BE2C (cell line): ENCODE measurements at regions not wholly inside any gene's neighbourhood (a gene's known extent, or its start where the extent isn't known, plus 50 kb on each side); places are given as distances from the start of the nearest gene placed in this dataset.

Experiments used
- DNase-seq: peaks from one replicate; pipeline ENCODE4 v3.0.0-alpha.2; 2020
- H3K27me3 ChIP-seq: fragments of 250-450 bp; sonication (Bioruptor Pico); 2 replicates; pipeline ENCODE4 v1.5.1; 2020; ENCODE audit warnings: mild to moderate bottlenecking
- H3K36me3 ChIP-seq: fragments of 250-450 bp; sonication (Bioruptor Pico); 2 replicates; pipeline ENCODE4 v1.5.1; 2020; ENCODE audit warnings: mild to moderate bottlenecking
- H3K4me1 ChIP-seq: fragments of 250-450 bp; sonication (Bioruptor Pico); 2 replicates; pipeline ENCODE4 v1.5.1; 2020
- H3K4me3 ChIP-seq: 2 replicates; pipeline ENCODE4 v1.5.1; 2011; ENCODE audit warnings: low read depth, low read length
- H3K9me3 ChIP-seq: fragments of 250-450 bp; sonication (Bioruptor Pico); 2 replicates; pipeline ENCODE4 v1.5.1; 2020
- CTCF ChIP-seq: IDR thresholded peaks from 2 replicates; pipeline ENCODE4 v1.5.1; 2012; ENCODE audit warnings: mild to moderate bottlenecking, low read depth, low read length

GRCh38 chr11:33638608-33639007 is 62.0 kb downstream of the C11orf91 start:
- TF ChIP-seq CTCF, result no peak
- H3K9me3 ChIP-seq, result no peaks in the 10 kb centered on the region
- no peaks in the 10 kb centered on the region for H3K27me3 ChIP-seq
- DNase-seq, result no peak
- no peaks in the 10 kb centered on the region for H3K36me3 ChIP-seq
- H3K4me3 ChIP-seq, result no peak overlapping the region
- no peaks in the 10 kb centered on the region for H3K4me1 ChIP-seq

GRCh38 chr11:33636104-33636503 is 64.5 kb downstream of the C11orf91 start:
- no peak for DNase-seq
- H3K27me3 ChIP-seq, result no peaks in the 10 kb centered on the region
- no peak overlapping the region for H3K4me3 ChIP-seq
- H3K9me3 ChIP-seq, result no peaks in the 10 kb centered on the region
- H3K4me1 ChIP-seq, result no peaks in the 10 kb centered on the region
- no peaks in the 10 kb centered on the region for H3K36me3 ChIP-seq
- no peak for TF ChIP-seq CTCF

GRCh38 chr11:33635161-33635560 is 65.5 kb downstream of the C11orf91 start:
- no peaks in the 10 kb centered on the region for H3K4me1 ChIP-seq
- no peak for TF ChIP-seq CTCF
- H3K9me3 ChIP-seq, result no peaks in the 10 kb centered on the region
- no peaks in the 10 kb centered on the region for H3K27me3 ChIP-seq
- no peak overlapping the region for H3K4me3 ChIP-seq
- H3K36me3 ChIP-seq, result no peaks in the 10 kb centered on the region
- no peak for DNase-seq

GRCh38 chr11:33634291-33634834 is 66.3 kb downstream of the C11orf91 start:
- Histone ChIP-seq H3K4me1 (no peaks in the 10 kb centered on the region), H3K36me3 (no peaks in the 10 kb centered on the region), H3K9me3 (no peaks in the 10 kb centered on the region), H3K4me3 (no peak overlapping the region), H3K27me3 (no peaks in the 10 kb centered on the region)
- DNase-seq, result no peak
- TF ChIP-seq CTCF, result no peak

- H3K27me3 ChIP-seq, result no peaks in the 10 kb centered on the region
- H3K4me1 ChIP-seq, result no peaks in the 10 kb centered on the region
- no peaks in the 10 kb centered on the region for H3K9me3 ChIP-seq
- no peak overlapping the region for H3K4me3 ChIP-seq
- no peaks in the 10 kb centered on the region for H3K36me3 ChIP-seq
- DNase-seq, result no peak
- no peak for TF ChIP-seq CTCF
These were observed 67.2 kb downstream of the C11orf91 start for GRCh38 chr11:33633251-33634003.

GRCh38 chr11:33631749-33632091 is 68.9 kb downstream of the C11orf91 start:
- DNase-seq, result no peak
- Histone ChIP-seq H3K4me3 (no peak overlapping the region), H3K9me3 (no peaks in the 10 kb centered on the region), H3K36me3 (no peaks in the 10 kb centered on the region), H3K4me1 (no peaks in the 10 kb centered on the region), H3K27me3 (no peaks in the 10 kb centered on the region)
- TF ChIP-seq CTCF, result no peak
